Hepatocyte (in vitro differentiated cells): ENCODE measurements at regions not wholly inside any gene's neighbourhood (a gene's known extent, or its start where the extent isn't known, plus 50 kb on each side); places are given as distances from the start of the nearest gene placed in this dataset.

Source experiments
- DNase-seq: peaks from one replicate; pipeline ENCODE4 v3.0.0-alpha.2; 2016; ENCODE audit warnings: low spot score
- H2AFZ ChIP-seq: fragments of 200-600 bp; sonication (generic); 2 replicates; pipeline ENCODE4 v1.6.0; 2016; ENCODE audit warnings: antibody characterized with exemption, mild to moderate bottlenecking
- H3K27ac ChIP-seq: fragments of 200-600 bp; sonication (generic); 2 replicates; pipeline ENCODE4 v1.5.1; 2016; ENCODE audit warnings: mild to moderate bottlenecking
- H3K27me3 ChIP-seq: fragments of 200-600 bp; sonication (generic); 2 replicates; pipeline ENCODE4 v1.6.1; 2016
- H3K36me3 ChIP-seq: fragments of 200-600 bp; sonication (generic); replicated peaks from 2 replicates; pipeline ENCODE4 v1.5.1; 2016; ENCODE audit warnings: low read depth; ENCODE audit not compliant: insufficient read depth
- H3K4me1 ChIP-seq: fragments of 200-600 bp; sonication (generic); 2 replicates; pipeline ENCODE4 v1.5.1; 2016; ENCODE audit warnings: mild to moderate bottlenecking, moderate library complexity; ENCODE audit not compliant: insufficient read depth
- H3K4me2 ChIP-seq: fragments of 200-600 bp; sonication (generic); 2 replicates; pipeline ENCODE4 v1.6.0; 2016
- H3K4me3 ChIP-seq: fragments of 200-600 bp; sonication (generic); 2 replicates; pipeline ENCODE4 v1.5.1; 2016; ENCODE audit warnings: mild to moderate bottlenecking
- H3K79me2 ChIP-seq: fragments of 200-600 bp; sonication (generic); 2 replicates; pipeline ENCODE4 v1.6.0; 2017; ENCODE audit warnings: mild to moderate bottlenecking
- H3K9me2 ChIP-seq: fragments of 200-600 bp; sonication (generic); replicated peaks from 2 replicates; pipeline ENCODE4 v1.6.0; 2017; ENCODE audit warnings: mild to moderate bottlenecking; ENCODE audit not compliant: insufficient read depth
- H3K9me3 ChIP-seq: fragments of 200-600 bp; sonication (generic); 2 replicates; pipeline ENCODE4 v1.5.1; 2016; ENCODE audit warnings: low read depth, mild to moderate bottlenecking
- H4K20me1 ChIP-seq: fragments of 200-600 bp; sonication (generic); 2 replicates; pipeline ENCODE4 v1.6.0; 2016; ENCODE audit warnings: mild to moderate bottlenecking; ENCODE audit not compliant: insufficient read depth, poor library complexity, severe bottlenecking
- EZH2 ChIP-seq: fragments of 200-600 bp; sonication (generic); IDR thresholded peaks from 2 replicates; pipeline ENCODE4 v1.6.1; 2016; ENCODE audit warnings: antibody characterized with exemption, mild to moderate bottlenecking, borderline replicate concordance
- EZH2phosphoT487 ChIP-seq: fragments of 200-600 bp; sonication (generic); IDR thresholded peaks from one replicate; pipeline ENCODE4 v1.6.1; 2018; ENCODE audit warnings: antibody characterized with exemption, mild to moderate bottlenecking, low read depth, moderate library complexity; ENCODE audit not compliant: unreplicated experiment, severe bottlenecking
- WGBS: methylation state at CpG from one replicate; pipeline ENCODE4 v1.1.6; 2016; ENCODE audit warnings: low lambda C conversion rate; ENCODE audit errors: missing lambda C conversion rate; 5-methylcytosine and 5-hydroxymethylcytosine counted together
- TF ChIP-seq, protein P1 (sequence below): fragments of 200-600 bp; sonication (generic); IDR thresholded peaks from 2 replicates; pipeline ENCODE4 v1.5.1; 2016; ENCODE audit warnings: antibody characterized with exemption, mild to moderate bottlenecking; ENCODE audit not compliant: poor library complexity

DNA sequence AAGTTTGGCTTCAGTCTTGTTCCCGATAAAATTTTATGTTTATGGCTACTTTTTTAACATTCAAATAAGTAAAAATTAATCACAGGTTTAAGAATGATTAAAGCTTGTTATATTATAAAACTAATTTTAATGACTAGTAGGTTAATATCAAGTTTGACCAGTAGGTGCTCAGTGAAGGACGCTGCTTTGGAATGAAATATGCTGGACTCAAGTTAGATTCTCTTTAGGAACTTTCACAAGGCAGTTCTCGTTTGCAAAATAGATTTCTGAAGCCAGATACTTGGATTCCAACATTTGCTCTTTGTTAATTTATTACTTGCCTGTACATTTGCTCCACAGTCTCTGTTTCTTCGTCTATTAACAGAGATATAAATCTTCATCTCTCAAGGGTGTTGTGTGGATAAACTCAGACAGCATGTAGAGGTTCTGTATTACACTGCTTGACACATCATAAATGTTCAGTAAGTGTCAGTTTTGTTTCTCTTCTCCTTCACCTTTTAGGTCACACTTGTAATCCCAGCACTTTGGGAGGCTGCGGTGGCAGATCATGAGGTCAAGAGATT lies 432.8 kb upstream of the CHRM3 start:
- no peak overlapping the region for H2AFZ ChIP-seq
- 69% methylated on average over 5 of the region's 5 CpGs for WGBS
- H3K27me3 ChIP-seq, result no peaks in the 10 kb centered on the region
- no peak overlapping the region for H3K4me3 ChIP-seq
- H3K36me3 ChIP-seq, result no peaks in the 10 kb centered on the region
- no peak overlapping the region for H3K27ac ChIP-seq
- no peak for DNase-seq
- H3K4me2 ChIP-seq, result no peak overlapping the region
- H3K4me1 ChIP-seq, result no peaks in the 10 kb centered on the region
- H3K9me3 ChIP-seq, result no peaks in the 10 kb centered on the region
- no peaks in the 10 kb centered on the region for H3K79me2 ChIP-seq
- no peaks in the 10 kb centered on the region for H3K9me2 ChIP-seq
- TF ChIP-seq EZH2phosphoT487 (no peak), EZH2 (no peak)
- TF ChIP-seq, protein P1, sequence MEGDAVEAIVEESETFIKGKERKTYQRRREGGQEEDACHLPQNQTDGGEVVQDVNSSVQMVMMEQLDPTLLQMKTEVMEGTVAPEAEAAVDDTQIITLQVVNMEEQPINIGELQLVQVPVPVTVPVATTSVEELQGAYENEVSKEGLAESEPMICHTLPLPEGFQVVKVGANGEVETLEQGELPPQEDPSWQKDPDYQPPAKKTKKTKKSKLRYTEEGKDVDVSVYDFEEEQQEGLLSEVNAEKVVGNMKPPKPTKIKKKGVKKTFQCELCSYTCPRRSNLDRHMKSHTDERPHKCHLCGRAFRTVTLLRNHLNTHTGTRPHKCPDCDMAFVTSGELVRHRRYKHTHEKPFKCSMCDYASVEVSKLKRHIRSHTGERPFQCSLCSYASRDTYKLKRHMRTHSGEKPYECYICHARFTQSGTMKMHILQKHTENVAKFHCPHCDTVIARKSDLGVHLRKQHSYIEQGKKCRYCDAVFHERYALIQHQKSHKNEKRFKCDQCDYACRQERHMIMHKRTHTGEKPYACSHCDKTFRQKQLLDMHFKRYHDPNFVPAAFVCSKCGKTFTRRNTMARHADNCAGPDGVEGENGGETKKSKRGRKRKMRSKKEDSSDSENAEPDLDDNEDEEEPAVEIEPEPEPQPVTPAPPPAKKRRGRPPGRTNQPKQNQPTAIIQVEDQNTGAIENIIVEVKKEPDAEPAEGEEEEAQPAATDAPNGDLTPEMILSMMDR, result no peak
- H4K20me1 ChIP-seq, result no peaks in the 10 kb centered on the region

DNA sequence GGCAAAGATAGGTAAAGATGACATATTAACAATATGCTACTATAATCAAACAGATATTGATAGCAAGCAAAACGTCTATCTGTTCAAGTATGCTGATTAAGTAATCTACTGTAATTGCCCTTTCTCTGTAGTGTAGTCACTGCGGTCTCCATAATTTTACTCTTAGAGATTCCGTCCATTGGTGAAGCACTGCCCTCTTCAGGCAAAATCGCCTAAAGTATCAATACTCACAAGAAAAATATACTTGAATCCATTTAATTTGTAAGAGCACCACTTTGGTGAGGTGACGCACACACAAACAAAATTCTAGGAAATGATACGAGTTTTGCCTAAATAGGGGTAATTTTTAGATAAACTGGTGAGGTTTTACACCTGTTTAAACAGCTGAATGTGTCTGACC lies 434.6 kb upstream of the CHRM3 start:
- no peaks in the 10 kb centered on the region for H3K9me2 ChIP-seq
- WGBS, result 35% methylated on average over 6 of the region's 6 CpGs
- H4K20me1 ChIP-seq, result no peaks in the 10 kb centered on the region
- no peak overlapping the region for H3K4me2 ChIP-seq
- no peak overlapping the region for H3K27ac ChIP-seq
- H3K9me3 ChIP-seq, result no peaks in the 10 kb centered on the region
- H3K4me1 ChIP-seq, result no peaks in the 10 kb centered on the region
- H2AFZ ChIP-seq, result no peak overlapping the region
- H3K27me3 ChIP-seq, result no peaks in the 10 kb centered on the region
- peak; percentile 41 for DNase-seq
- no peaks in the 10 kb centered on the region for H3K79me2 ChIP-seq
- no peaks in the 10 kb centered on the region for H3K36me3 ChIP-seq
- H3K4me3 ChIP-seq, result no peak overlapping the region
- TF ChIP-seq, protein P1, result peak; percentile 58
- TF ChIP-seq EZH2phosphoT487, result no peak
- no peak for TF ChIP-seq EZH2

DNA sequence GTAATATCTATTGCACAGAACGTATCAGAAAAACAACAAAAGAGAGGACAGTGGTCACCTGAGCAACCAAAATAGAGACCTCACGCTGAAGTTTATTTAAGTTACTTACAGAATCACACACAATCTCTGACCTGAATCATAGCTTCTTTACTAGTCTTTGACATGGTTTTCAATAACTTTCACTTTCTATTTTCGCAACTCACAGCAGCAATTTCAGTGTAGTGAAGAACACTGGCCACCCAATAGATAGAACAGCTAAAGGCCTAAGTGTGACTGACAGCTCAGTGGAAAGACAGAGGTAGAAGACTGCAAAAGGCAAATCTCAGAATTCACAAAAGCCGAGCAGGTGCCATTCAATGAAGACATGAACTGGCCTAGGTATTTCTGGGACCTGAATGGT lies 435.6 kb upstream of the CHRM3 start:
- Histone ChIP-seq H3K27me3 (no peaks in the 10 kb centered on the region), H3K4me3 (no peak overlapping the region), H2AFZ (no peak overlapping the region), H4K20me1 (no peaks in the 10 kb centered on the region), H3K4me1 (no peaks in the 10 kb centered on the region), H3K9me2 (no peaks in the 10 kb centered on the region), H3K79me2 (no peaks in the 10 kb centered on the region), H3K4me2 (no peak overlapping the region), H3K36me3 (no peaks in the 10 kb centered on the region), H3K27ac (no peak overlapping the region), H3K9me3 (no peaks in the 10 kb centered on the region)
- TF ChIP-seq, protein P1, result no peak
- TF ChIP-seq EZH2 (no peak), EZH2phosphoT487 (no peak)
- no peak for DNase-seq
- WGBS, result 86% methylated on average over 4 of the region's 4 CpGs

DNA sequence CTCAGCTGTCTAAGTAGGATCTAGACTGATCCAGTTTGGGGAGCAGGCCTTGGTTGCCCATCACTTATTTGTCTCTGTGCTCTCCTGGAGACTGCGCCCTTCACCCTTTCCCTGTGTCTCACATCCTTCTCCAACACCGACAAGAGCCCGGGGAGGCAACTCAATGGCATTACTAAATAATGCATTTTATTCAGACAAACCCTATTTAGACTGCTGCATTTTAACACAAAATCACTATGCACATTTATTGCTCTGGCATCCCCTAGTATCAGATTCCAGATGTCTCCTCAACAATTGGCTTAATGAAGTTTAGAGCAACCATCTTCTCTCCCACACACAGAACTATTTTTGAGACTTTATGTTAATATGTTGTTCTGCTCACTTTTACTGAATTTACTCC lies 436.4 kb upstream of the CHRM3 start:
- H4K20me1 ChIP-seq, result no peaks in the 10 kb centered on the region
- DNase-seq, result no peak
- no peaks in the 10 kb centered on the region for H3K36me3 ChIP-seq
- no peak overlapping the region for H3K4me2 ChIP-seq
- no peaks in the 10 kb centered on the region for H3K27me3 ChIP-seq
- no peak overlapping the region for H3K27ac ChIP-seq
- H3K4me3 ChIP-seq, result no peak overlapping the region
- H2AFZ ChIP-seq, result no peak overlapping the region
- no peaks in the 10 kb centered on the region for H3K4me1 ChIP-seq
- 99% methylated on average over 3 of the region's 3 CpGs for WGBS
- H3K79me2 ChIP-seq, result no peaks in the 10 kb centered on the region
- no peak for TF ChIP-seq EZH2phosphoT487
- TF ChIP-seq, protein P1, result no peak
- TF ChIP-seq EZH2, result no peak
- no peaks in the 10 kb centered on the region for H3K9me2 ChIP-seq
- H3K9me3 ChIP-seq, result no peaks in the 10 kb centered on the region
